Keratinocyte (primary cell): ENCODE measurements at regions not wholly inside any gene's neighbourhood (a gene's known extent, or its start where the extent isn't known, plus 50 kb on each side); places are given as distances from the start of the nearest gene placed in this dataset.
"Not testable (repeated sequence)": the region's sequence is repeated elsewhere in the genome, so short reads cannot be mapped to it uniquely, and the experiment has no call there.

ENCODE experiments used
- DNase-seq: peaks from one replicate; pipeline ENCODE4 v3.0.0-alpha.2; 2011; ENCODE audit warnings: low read depth, missing footprints, low spot score
- FAIRE-seq: peaks from 2 replicates; lab custom pipeline; 2011; peaks lifted over from hg19 to GRCh38; lab: Jason Lieb, UNC
- H2AFZ ChIP-seq: 2 replicates; pipeline ENCODE4 v1.6.0; 2012; ENCODE audit warnings: low read length, control low read depth, inconsistent platforms; ENCODE audit not compliant: control insufficient read depth
- H3K27ac ChIP-seq: 2 replicates; pipeline ENCODE4 v1.5.1; 2011; ENCODE audit warnings: low read length; ENCODE audit not compliant: control insufficient read depth, insufficient read depth
- H3K27me3 ChIP-seq: 3 replicates; pipeline ENCODE4 v1.6.0; 2011; ENCODE audit warnings: low read length; ENCODE audit not compliant: control insufficient read depth, insufficient read depth; ENCODE audit errors: extremely low read depth
- H3K36me3 ChIP-seq, 2 experiments: 2 replicates in 1 of 2; 3 replicates in 1 of 2; pipeline ENCODE4 v1.5.1; 2011; ENCODE audit warnings: low read length in 2 of 2, mild to moderate bottlenecking in 1 of 2; ENCODE audit not compliant: control insufficient read depth in 2 of 2, insufficient read depth in 2 of 2; ENCODE audit errors: extremely low read depth in 1 of 2
- H3K4me1 ChIP-seq: 3 replicates; pipeline ENCODE4 v1.5.1; 2011; ENCODE audit warnings: low read length; ENCODE audit not compliant: control insufficient read depth, insufficient read depth; ENCODE audit errors: extremely low read depth
- H3K4me2 ChIP-seq: 3 replicates; pipeline ENCODE4 v1.6.0; 2011; ENCODE audit warnings: low read depth, low read length; ENCODE audit not compliant: control insufficient read depth, insufficient read depth; ENCODE audit errors: extremely low read depth
- H3K4me3 ChIP-seq, 3 experiments: fragments of 200-600 bp in 1 of 3; sonication (generic) in 1 of 3; 2 replicates in 2 of 3; 3 replicates in 1 of 3; pipeline ENCODE4 v1.5.1; 2011 to 2016; ENCODE audit warnings: low read length in 3 of 3, mild to moderate bottlenecking in 3 of 3, control low read depth in 2 of 3, inconsistent platforms in 1 of 3, low read depth in 1 of 3, mixed read lengths in 1 of 3, mixed run types in 1 of 3, moderate library complexity in 1 of 3; ENCODE audit not compliant: control insufficient read depth in 2 of 3, insufficient read depth in 2 of 3; ENCODE audit errors: extremely low read depth in 1 of 3
- H3K79me2 ChIP-seq: 2 replicates; pipeline ENCODE4 v1.6.0; 2012; ENCODE audit warnings: low read length; ENCODE audit not compliant: control insufficient read depth, insufficient read depth
- H3K9ac ChIP-seq: 3 replicates; pipeline ENCODE4 v1.6.0; 2011; ENCODE audit warnings: low read length; ENCODE audit not compliant: control insufficient read depth, insufficient read depth; ENCODE audit errors: extremely low read depth
- H3K9me1 ChIP-seq: 3 replicates; pipeline ENCODE4 v1.6.0; 2011; ENCODE audit warnings: low read length; ENCODE audit not compliant: control insufficient read depth, insufficient read depth; ENCODE audit errors: extremely low read depth
- H3K9me3 ChIP-seq: 2 replicates; pipeline ENCODE4 v1.5.1; 2012; ENCODE audit warnings: low read depth, low read length; ENCODE audit not compliant: control insufficient read depth
- H4K20me1 ChIP-seq: 3 replicates; pipeline ENCODE4 v1.6.0; 2011; ENCODE audit warnings: low read length; ENCODE audit not compliant: control insufficient read depth, insufficient read depth; ENCODE audit errors: extremely low read depth
- EZH2 ChIP-seq: IDR thresholded peaks from one replicate; pipeline ENCODE4 v1.6.1; 2012; ENCODE audit warnings: inconsistent platforms, mild to moderate bottlenecking, low read length, moderate library complexity
- dilution Hi-C: fragments of 300-500 bp; cut with MboI; formaldehyde crosslinking; loops from one replicate; pipeline ENCODE4 v1.7.0; 2020; ENCODE audit warnings: low sequenced_read_pairs; ENCODE audit not compliant: extremely low pct_ligation_motif_present
- TF ChIP-seq, protein P1 (sequence below), 3 experiments: IDR thresholded peaks in 1 of 3; conservative IDR thresholded peaks in 1 of 3; optimal IDR thresholded peaks in 1 of 3; 2 replicates in 2 of 3; 3 replicates in 1 of 3; pipeline versions ENCODE3 to v1.5.1; 2011; ENCODE audit warnings: low read length in 3 of 3, mild to moderate bottlenecking in 3 of 3, moderate library complexity in 2 of 3, control low read depth in 1 of 3, inconsistent platforms in 1 of 3; ENCODE audit not compliant: insufficient read depth in 2 of 3; ENCODE audit errors: extremely low read depth in 1 of 3

DNA sequence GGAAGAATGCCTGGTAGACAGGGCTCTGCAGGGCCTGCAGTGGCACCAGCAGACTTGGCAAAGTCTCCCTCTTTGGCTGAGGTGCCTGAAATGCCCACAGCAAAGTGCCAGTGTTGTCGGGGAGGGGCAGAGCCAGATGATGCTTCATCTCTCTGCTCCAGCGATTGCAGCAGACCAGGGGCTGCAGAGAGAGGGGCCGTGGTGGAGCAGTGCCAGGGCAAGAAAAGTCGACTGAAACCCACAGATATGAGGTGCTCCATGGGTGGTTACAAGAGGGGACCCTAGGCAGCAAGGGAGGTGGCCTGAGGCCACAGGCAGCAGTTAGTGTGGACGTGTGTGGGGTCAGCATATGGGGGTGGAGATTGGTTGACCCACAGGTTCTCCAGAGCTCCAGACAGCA, 123.5 kb upstream of the SHH start:
- no peak for DNase-seq
- Histone ChIP-seq H3K27ac (no peak overlapping the region), H3K4me2 (no peak overlapping the region), H3K27me3 (no peaks in the 10 kb centered on the region), H3K36me3 (no peaks in the 10 kb centered on the region), H3K9me3 (peaks cover 9% of the 10 kb centered on the region), H3K4me3 (no peak overlapping the region), H3K4me1 (no peaks in the 10 kb centered on the region), H4K20me1 (no peaks in the 10 kb centered on the region), H3K9me1 (no peaks in the 10 kb centered on the region), H3K79me2 (no peaks in the 10 kb centered on the region), H2AFZ (no peak overlapping the region), H3K9ac (no peak overlapping the region)
- no peak for TF ChIP-seq EZH2
- TF ChIP-seq, protein P1, sequence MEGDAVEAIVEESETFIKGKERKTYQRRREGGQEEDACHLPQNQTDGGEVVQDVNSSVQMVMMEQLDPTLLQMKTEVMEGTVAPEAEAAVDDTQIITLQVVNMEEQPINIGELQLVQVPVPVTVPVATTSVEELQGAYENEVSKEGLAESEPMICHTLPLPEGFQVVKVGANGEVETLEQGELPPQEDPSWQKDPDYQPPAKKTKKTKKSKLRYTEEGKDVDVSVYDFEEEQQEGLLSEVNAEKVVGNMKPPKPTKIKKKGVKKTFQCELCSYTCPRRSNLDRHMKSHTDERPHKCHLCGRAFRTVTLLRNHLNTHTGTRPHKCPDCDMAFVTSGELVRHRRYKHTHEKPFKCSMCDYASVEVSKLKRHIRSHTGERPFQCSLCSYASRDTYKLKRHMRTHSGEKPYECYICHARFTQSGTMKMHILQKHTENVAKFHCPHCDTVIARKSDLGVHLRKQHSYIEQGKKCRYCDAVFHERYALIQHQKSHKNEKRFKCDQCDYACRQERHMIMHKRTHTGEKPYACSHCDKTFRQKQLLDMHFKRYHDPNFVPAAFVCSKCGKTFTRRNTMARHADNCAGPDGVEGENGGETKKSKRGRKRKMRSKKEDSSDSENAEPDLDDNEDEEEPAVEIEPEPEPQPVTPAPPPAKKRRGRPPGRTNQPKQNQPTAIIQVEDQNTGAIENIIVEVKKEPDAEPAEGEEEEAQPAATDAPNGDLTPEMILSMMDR (optimal IDR thresholded peaks at IDR 0.05 in 1 of 3, IDR thresholded peaks at IDR 0.05 in 1 of 3, conservative IDR thresholded peaks at IDR 0.05 in 1 of 3; ENCODE audit: extremely low read depth in 1 of 3, insufficient read depth in 2 of 3, low read length in 3 of 3), result no peak
- FAIRE-seq, result no peak
- dilution Hi-C loops, result no loop called here

DNA sequence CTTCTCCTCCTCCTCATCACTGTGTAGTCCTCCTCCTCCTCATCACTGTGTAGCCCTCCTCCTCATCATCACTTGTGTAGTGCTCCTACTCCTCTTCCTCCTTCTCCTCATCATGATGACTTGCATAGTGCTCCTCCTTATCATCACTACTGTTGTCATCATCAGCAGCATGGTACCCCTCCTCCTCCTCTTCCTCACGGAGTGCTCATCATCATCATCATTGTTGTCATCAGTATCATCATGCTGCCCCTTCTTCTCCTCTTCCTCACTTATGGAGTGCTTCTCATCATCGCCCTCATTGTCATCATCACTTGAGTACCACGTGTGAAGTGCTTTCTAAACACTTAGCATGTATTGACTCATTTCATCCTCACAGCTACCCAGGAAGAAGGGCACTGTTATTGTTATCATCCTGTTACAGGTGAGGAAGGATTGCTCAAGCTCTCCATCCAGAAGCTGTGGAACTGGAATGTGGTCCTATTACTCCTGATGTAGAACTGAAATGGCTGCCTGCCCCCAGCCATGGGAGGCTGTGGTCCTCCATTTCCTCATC, 122.8 kb upstream of the SHH start:
- Histone ChIP-seq H4K20me1 (no peaks in the 10 kb centered on the region), H3K27ac (no peak overlapping the region), H2AFZ (no peak overlapping the region), H3K27me3 (no peaks in the 10 kb centered on the region), H3K9ac (no peak overlapping the region), H3K9me3 (peaks cover 9% of the 10 kb centered on the region), H3K4me1 (no peaks in the 10 kb centered on the region), H3K79me2 (no peaks in the 10 kb centered on the region), H3K4me2 (no peak overlapping the region), H3K9me1 (no peaks in the 10 kb centered on the region), H3K36me3 (no peaks in the 10 kb centered on the region), H3K4me3 (no peak overlapping the region)
- DNase-seq (no peak), FAIRE-seq (no peak)
- dilution Hi-C loops, result no loop called here
- TF ChIP-seq, protein P1 (optimal IDR thresholded peaks at IDR 0.05 in 1 of 3, IDR thresholded peaks at IDR 0.05 in 1 of 3, conservative IDR thresholded peaks at IDR 0.05 in 1 of 3; ENCODE audit: extremely low read depth in 1 of 3, insufficient read depth in 2 of 3, low read length in 3 of 3), result no peak
- TF ChIP-seq EZH2, result no peak

DNA sequence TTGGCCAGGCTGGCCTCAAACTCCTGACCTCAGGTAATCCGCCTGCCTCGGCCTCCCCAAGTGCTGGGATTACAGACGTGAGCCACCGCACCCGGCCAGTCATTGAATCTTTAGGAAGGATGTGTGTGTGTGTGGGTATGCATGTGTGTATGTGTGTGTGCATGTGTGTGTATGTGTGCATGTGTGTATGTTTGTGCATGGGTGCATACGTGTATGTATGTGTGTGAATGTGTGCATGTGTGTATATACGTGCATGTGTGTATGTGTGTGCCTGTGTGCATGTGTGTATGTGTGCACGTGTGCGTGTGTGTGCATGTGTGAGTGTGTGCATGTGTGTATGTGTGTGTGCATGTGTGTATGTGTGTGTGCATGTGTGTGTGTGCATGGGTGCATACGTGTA, 120.1 kb upstream of the SHH start:
- not testable (repeated sequence) for FAIRE-seq, H4K20me1 ChIP-seq, H3K4me2 ChIP-seq

More for the DNA sequence above, 120.1 kb upstream of the SHH start:
- dilution Hi-C loops, H3K9me1 ChIP-seq, H3K79me2 ChIP-seq, H2AFZ ChIP-seq, H3K27me3 ChIP-seq, H3K9ac ChIP-seq, H3K4me1 ChIP-seq, H3K36me3 ChIP-seq, H3K4me3 ChIP-seq, H3K27ac ChIP-seq, DNase-seq: not testable (repeated sequence)
- peaks cover 13% of the 10 kb centered on the region for H3K9me3 ChIP-seq
